Right lobe of liver (tissue), 4 donors: ENCODE measurements at regions not wholly inside any gene's neighbourhood (a gene's known extent, or its start where the extent isn't known, plus 50 kb on each side); places are given as distances from the start of the nearest gene placed in this dataset.

Source experiments
- POLR2A ChIP-seq: fragments of 450-650 bp; IDR thresholded peaks from one replicate; pipeline ENCODE4 v1.6.1; 2017; ENCODE audit warnings: antibody characterized with exemption, mild to moderate bottlenecking
- TF ChIP-seq, protein P1 (sequence below), 4 donors: fragments of 200-600 bp in 3 of 4; fragments of 450-650 bp in 1 of 4; IDR thresholded peaks; one replicate each; pipeline versions ENCODE4 v1.5.1 to v1.8.0; 2016 to 2022; ENCODE audit warnings: antibody characterized with exemption in 4 of 4, mild to moderate bottlenecking in 2 of 4
- donor health status: DM: no; HTN: no; CAD: no.
- donor health status: DM: no; HTN: no; CAD: no.
- donor health status: DM: no; HTN: yes; CAD: no.

DNA sequence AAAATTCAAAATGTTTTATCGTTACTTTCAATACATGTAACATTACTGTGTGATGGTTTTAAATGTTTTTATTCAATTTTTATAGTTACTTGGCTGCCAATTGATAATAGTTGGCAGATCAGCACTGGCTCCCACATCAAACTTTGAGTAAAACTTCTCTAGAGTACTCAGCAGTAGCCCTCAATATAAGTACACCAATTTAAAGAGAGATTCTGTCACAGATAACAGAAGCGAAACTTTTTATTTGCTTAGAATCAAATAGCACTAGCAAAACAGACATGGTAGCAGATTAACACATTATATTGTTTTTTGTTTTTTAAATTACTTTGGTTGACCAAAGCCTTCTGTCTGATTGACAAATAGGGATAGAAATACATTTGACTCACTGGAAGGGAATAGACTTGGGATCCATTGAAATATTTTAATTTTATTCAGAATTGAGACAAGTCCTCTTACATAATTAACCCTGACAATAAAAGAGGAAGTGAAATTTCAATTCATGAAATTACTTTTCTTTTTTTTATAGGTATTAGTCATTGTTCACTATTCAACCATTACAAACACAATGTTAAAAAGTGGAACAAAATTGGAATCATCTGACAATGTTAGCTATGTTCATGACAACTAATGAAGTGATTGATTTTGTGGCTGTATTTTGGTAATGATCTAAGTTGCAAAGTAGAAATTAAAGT is 554.9 kb downstream of the KLHL4 start:
- no peak for TF ChIP-seq POLR2A
- TF ChIP-seq, protein P1, sequence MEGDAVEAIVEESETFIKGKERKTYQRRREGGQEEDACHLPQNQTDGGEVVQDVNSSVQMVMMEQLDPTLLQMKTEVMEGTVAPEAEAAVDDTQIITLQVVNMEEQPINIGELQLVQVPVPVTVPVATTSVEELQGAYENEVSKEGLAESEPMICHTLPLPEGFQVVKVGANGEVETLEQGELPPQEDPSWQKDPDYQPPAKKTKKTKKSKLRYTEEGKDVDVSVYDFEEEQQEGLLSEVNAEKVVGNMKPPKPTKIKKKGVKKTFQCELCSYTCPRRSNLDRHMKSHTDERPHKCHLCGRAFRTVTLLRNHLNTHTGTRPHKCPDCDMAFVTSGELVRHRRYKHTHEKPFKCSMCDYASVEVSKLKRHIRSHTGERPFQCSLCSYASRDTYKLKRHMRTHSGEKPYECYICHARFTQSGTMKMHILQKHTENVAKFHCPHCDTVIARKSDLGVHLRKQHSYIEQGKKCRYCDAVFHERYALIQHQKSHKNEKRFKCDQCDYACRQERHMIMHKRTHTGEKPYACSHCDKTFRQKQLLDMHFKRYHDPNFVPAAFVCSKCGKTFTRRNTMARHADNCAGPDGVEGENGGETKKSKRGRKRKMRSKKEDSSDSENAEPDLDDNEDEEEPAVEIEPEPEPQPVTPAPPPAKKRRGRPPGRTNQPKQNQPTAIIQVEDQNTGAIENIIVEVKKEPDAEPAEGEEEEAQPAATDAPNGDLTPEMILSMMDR (IDR thresholded peaks at IDR 0.05): no peak
